Stimulated activated CD8-positive, alpha-beta memory T cell treated with anti-CD3 and anti-CD28 coated beads, Interleukin-7, amount 100 ng/mL, for 24 hours (primary cell): ENCODE measurements at regions not wholly inside any gene's neighbourhood (a gene's known extent, or its start where the extent isn't known, plus 50 kb on each side); places are given as distances from the start of the nearest gene placed in this dataset.
"Not testable (repeated sequence)": the region's sequence is repeated elsewhere in the genome, so short reads cannot be mapped to it uniquely, and the experiment has no call there.

Source experiments
- DNase-seq: peaks from one replicate; pipeline ENCODE4 v3.0.0-alpha.2; 2020; ENCODE audit warnings: low read depth

DNA sequence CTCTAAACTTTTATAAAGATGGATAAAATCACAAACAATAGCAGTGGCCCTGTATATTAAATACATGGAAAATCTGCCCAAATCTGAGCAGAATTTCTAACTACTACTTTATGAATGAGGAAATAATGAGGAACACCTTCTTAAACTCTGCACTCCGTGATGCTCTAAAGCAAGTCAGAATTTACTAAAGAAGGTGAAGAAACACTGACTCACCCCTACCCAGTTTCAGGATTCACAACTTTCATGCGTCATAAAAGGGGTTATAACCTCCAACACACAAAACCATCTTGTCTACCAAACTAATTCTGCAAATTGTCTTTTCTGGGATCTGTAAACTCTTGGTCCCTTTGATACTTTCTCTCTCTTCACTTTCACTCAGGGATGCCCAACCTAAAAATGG lies 561.1 kb upstream of the ACO1 start:
- DNase-seq: no peak

GRCh38 chr9:31824860-31825259 lies 559.6 kb upstream of the ACO1 start:
- DNase-seq: no peak

DNA sequence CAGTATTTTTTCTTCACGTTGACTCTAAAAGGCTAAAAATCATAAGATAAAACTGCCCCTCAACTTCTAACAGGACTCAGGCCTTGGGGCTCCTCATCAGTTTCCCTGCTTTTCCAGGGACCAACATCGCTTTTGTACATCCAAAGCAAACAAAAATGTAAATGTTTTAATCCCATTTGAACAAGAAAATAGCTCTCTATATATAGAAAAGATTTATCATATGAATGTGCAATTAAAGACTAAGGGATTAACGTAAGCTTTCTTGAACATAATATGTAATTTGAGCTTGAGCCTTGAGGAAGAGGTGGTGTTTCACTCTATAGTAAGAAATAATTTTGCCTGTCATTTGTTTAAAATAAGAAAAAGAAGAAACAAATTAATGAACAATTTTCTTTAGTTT lies 547.2 kb upstream of the ACO1 start:
- DNase-seq: no peak

DNA sequence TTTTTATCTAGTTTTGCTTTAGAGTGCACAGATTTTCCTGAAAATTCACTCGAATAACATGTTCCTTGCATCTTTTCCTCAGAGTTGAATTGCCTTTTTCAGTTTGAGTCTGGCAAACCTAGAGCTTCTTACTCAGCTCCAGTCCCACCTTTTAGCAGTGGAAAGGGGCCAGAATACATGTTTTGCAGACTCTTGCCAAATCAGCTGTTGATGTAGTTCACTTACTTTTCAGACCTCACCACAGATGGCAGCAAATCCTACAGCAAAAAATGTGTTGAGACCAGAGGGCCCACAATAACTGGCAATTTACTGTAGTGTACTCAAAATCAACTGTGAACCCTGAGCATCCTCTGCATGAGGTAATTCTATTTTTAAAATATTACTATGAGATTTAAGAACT lies 545.2 kb upstream of the ACO1 start:
- DNase-seq: no peak

- DNase-seq: no peak
Observed at GRCh38 chr9:31840702-31841101, 543.7 kb upstream of the ACO1 start.

- no peak for DNase-seq
Observed at GRCh38 chr9:31847963-31848362, 536.5 kb upstream of the ACO1 start.

DNA sequence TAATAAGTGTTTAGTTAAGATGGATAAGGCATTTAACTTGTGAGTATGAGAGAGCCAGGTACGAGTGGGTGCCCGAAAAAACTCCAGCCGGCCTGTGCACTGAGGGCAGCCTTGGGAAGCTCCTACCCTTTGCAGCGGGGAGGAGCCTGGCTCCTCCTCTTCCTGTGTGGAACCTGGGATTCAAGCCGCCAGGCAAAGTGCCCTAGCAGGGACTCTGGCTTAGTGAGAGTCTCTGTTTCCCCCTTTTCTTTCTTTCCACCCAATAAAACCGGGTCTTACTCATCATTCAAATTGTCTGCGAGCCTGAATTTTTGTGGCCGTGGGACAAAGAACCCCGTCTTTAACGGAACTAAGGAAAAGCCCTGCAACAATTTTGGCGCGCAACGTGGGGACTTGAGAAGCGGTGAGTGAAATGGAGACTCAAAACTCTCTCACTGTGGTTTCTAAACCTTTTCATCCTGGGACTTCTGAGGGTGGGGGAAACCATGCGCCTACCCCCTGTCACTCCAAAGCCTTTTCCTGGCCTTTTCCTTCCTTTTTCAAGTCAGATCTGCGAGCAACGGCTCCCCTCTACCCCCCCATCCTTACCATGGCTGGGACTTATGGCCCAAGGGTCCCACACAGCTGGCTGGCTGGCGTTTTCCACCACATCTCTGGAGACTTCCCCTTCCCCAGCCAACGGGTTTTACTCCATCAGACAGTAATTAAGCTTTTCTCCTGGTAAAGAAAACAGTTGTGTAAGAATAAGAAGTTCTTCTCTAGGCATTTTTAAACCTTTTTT lies 535.7 kb upstream of the ACO1 start:
- no peak for DNase-seq

- no peak for DNase-seq
Observed at GRCh38 chr9:31854187-31854586, 530.3 kb upstream of the ACO1 start.

- no peak for DNase-seq
Observed at GRCh38 chr9:31868830-31869229, 515.6 kb upstream of the ACO1 start.

GRCh38 chr9:31870276-31870675 lies 514.2 kb upstream of the ACO1 start:
- DNase-seq: no peak

DNA sequence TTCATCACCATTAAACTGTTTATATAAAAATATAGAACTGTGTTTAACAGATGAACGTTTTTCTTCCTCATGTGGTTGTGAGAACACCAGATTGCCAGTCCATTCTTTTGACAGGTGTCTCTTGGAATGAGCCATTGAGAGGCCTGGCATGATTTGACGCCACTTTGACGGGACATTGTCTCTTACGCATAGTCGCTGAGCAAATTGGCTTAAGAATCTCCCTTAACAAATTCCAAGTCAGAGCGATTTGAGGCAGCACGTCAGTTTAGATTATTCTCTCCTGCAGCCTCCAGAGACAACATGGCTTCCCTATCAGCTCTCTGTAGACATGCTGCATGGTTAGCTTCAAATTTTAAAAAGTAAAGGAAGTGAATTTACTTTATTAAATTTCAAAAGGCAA lies 510.7 kb upstream of the ACO1 start:
- no peak for DNase-seq

DNA sequence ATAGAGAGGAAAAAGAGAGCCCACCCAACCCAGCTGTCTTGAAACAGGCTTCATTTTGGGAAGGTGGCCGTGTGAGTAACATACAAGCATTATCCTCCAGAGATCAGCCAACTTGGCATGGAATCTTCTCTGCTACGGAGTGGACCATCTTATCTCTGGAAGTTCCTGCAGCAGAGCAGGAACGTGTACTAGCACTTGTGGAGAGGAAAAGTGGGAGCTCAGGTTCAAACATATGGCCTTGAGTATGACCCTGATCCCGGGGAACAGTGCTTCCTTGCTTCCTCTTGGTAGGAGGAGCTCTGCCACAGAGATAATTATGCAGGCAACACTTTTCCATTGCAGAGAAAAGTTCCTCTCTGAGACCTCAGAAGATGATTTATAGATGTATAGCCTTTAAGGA lies 490.4 kb upstream of the ACO1 start:
- DNase-seq: no peak

DNA sequence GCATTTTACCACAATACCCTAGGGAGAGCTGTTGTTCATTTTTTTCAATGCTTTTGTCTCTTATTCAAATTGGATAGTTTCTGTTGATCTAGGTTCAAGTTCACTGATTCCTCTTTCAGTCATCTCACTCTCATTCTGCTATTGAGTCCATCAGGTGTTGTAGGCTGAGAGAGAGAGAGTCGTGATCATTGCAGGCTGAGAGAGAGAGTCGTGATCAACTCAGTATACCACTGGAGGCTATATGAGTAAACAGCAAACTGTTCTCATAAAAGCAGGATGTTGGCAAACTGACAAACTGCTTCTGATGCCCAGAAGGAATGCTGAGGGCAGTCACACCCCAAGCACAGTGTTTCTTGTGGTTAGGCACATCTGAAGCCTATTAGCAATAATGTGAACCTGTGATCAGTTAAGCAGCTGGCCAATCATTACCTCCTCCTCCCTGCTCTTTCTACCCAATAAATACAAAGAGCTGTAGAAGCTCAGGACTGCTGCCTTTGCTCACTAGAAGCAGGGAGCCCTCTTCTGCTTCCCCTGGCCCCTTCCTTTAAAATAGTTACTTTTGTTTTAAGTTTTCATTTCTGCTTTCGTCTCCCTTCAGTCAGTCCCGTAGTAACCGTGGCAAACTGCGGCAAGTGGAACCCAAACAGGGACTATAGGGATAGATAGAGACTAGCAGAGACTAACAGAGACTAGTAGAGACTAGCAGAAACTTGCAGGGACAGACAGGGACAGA lies 476.1 kb upstream of the ACO1 start:
- no peak for DNase-seq

DNA sequence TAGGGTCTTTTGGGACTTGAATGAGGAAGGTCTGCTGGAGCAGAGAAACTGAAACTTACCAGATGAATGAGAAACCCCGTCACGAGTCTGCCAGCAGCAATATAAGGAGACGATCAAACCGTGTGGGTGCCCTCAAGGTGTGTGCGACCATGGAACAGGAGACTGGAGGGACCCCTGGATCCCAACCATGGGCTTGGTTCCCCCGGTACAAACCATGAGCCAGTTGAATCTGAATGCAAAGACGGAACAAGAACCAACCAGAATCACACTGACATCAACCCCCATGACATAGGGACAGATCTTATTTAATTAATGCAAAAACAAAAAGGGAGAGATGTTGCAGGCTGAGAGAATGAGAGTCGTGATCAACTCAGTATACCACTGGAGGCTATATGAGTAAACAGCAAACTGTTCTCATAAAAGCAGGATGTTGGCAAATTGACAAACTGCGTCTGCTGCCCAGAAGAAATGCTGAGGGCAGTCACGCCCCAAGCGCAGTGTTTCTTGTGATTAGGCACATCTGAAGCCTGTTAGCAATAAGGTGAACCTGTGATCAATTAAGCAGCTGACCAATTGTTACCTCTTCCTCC lies 475.5 kb upstream of the ACO1 start:
- no peak for DNase-seq

- no peak for DNase-seq
Observed at GRCh38 chr9:31912636-31913035, 471.8 kb upstream of the ACO1 start.

GRCh38 chr9:31916591-31917241 lies 467.7 kb upstream of the ACO1 start:
- no peak for DNase-seq

DNA sequence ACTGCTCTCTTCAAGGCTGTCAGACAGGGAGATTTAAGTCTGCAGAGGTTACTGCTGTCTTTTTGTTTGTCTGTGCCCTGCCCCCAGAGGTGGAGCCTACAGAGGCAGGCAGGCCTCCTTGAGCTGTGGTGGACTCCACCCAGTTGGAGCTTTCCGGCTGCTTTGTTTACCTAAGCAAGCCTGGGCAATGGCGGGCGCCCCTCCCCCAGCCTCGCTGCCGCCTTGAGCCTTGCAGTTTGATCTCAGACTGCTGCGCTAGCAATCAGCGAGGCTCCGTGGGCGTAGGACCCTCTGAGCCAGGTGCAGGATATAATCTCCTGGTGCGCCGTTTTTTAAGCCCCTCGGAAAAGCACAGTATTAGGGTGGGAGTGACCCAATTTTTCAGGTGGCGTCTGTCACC lies 446.7 kb upstream of the ACO1 start:
- not testable (repeated sequence) for DNase-seq

DNA sequence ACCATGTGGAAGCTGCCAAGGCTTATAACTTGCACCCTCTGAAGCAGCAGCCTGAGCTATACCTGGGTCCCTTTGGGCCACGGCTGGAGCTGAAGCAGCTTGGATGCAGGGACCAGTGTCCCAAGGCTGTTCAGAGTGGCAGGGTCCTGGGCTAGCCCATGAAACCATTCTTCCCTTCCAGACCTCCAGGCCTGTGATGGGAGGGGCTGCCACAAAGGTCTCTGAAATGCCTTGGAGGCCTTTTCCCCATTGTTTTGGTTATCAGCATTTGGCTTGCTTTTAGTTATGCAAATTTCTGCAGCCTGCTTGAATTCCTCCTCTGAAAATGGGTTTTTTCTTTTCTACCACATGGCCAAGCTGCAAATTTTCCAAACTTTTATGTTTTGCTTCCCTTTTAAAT lies 433.7 kb upstream of the ACO1 start:
- DNase-seq: no peak

GRCh38 chr9:31958572-31958971 lies 425.9 kb upstream of the ACO1 start:
- DNase-seq: no peak

- DNase-seq: no peak
Observed at GRCh38 chr9:31969552-31969951, 414.9 kb upstream of the ACO1 start.

DNA sequence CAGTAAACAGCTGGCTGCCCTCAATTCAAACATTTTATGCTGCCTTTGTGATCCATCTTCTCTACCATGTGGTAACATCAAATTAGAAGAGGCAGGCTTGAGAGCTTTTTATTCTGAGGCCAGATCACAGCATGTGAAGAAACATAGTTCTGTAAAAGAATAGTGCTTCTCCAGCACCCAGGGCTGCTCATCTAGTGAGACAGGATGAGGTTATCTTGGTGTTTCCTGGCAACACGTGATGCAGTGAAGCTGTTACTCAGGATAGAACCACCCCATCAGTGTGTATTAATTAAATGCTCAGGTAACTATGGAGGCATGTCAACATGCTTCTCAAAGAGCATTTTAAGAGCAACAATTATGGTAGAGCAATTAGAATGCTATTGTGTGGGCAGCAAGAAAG lies 400.5 kb upstream of the ACO1 start:
- no peak for DNase-seq

DNA sequence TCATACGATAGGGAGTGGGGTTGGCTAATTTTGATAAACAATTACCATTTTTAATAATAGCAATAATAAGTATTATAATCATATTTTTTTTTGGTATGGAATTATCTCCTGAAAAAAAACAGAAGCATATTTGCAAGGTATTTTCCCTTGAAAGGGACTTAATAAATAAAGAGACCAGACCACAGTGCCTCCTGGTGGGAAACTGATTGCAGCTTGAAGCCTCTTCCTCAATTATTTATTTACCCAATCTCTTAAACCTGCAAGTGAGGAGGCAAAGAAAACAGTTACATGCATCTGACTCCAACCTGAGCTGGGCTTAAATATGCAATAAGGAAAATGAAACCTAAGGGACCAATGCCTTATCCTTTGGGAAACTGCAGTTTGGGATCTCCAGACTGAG lies 388.1 kb upstream of the ACO1 start:
- no peak for DNase-seq
